OCI-LY1 (cell line): ENCODE measurements at regions not wholly inside any gene's neighbourhood (a gene's known extent, or its start where the extent isn't known, plus 50 kb on each side); places are given as distances from the start of the nearest gene placed in this dataset.
A peak's percentile ranks its signal among the peaks of the same experiment; 100 is the strongest.

ENCODE experiments used
- H2AFZ ChIP-seq: fragments of 200-600 bp; sonication (generic), shearing (Covaris generic); 2 replicates; pipeline ENCODE4 v1.6.0; 2014; ENCODE audit warnings: antibody characterized with exemption, mild to moderate bottlenecking, low read length
- H3F3A ChIP-seq: fragments of 200-600 bp; sonication (generic), shearing (Covaris generic); 2 replicates; pipeline ENCODE4 v1.6.0; 2014; ENCODE audit warnings: mild to moderate bottlenecking, antibody characterized with exemption, low read length, moderate library complexity; ENCODE audit not compliant: insufficient read depth
- H3K27ac ChIP-seq: fragments of 200-600 bp; sonication (generic); 2 replicates; pipeline ENCODE4 v1.5.1; 2014; ENCODE audit warnings: low read length, mixed run types, mild to moderate bottlenecking, low read depth; ENCODE audit not compliant: poor library complexity, severe bottlenecking
- H3K27me3 ChIP-seq: fragments of 200-600 bp; sonication (generic); 2 replicates; pipeline ENCODE4 v1.6.0; 2014; ENCODE audit warnings: antibody characterized with exemption, mild to moderate bottlenecking, low read length, moderate library complexity; ENCODE audit not compliant: insufficient read depth
- H3K36me3 ChIP-seq: fragments of 200-600 bp; sonication (generic); 2 replicates; pipeline ENCODE4 v1.6.1; 2014; ENCODE audit warnings: mild to moderate bottlenecking, antibody characterized with exemption, low read length, moderate library complexity, mixed read lengths; ENCODE audit not compliant: insufficient read depth
- H3K4me1 ChIP-seq: fragments of 200-600 bp; sonication (generic); 2 replicates; pipeline ENCODE4 v1.5.1; 2014; ENCODE audit warnings: mild to moderate bottlenecking, low read length, moderate library complexity; ENCODE audit not compliant: insufficient read depth, severe bottlenecking
- H3K4me2 ChIP-seq: fragments of 200-600 bp; sonication (generic), shearing (Covaris generic); 2 replicates; pipeline ENCODE4 v1.6.1; 2014; ENCODE audit warnings: low read length
- H3K4me3 ChIP-seq: fragments of 200-600 bp; sonication (generic); 2 replicates; pipeline ENCODE4 v1.5.1; 2014; ENCODE audit warnings: low read length, low read depth, mild to moderate bottlenecking, mixed read lengths; ENCODE audit not compliant: poor library complexity, severe bottlenecking
- H3K79me2 ChIP-seq: fragments of 200-600 bp; shearing (Covaris generic); 2 replicates; pipeline ENCODE4 v1.6.1; 2016; ENCODE audit warnings: mixed run types, low read length, mixed read lengths; ENCODE audit not compliant: insufficient read depth
- H3K9ac ChIP-seq: fragments of 200-600 bp; sonication (generic), shearing (Covaris generic); 2 replicates; pipeline ENCODE4 v1.6.1; 2014; ENCODE audit warnings: mild to moderate bottlenecking, low read length, mixed read lengths
- H3K9me2 ChIP-seq: fragments of 200-600 bp; sonication (generic), shearing (Covaris generic); 2 replicates; pipeline ENCODE4 v1.6.1; 2014; ENCODE audit warnings: low read depth, mild to moderate bottlenecking, low read length, mixed read lengths
- H3K9me3 ChIP-seq: fragments of 200-600 bp; shearing (Covaris generic); 2 replicates; pipeline ENCODE4 v1.6.1; 2014; ENCODE audit warnings: low read length, mixed read lengths
- H4K20me1 ChIP-seq: fragments of 200-600 bp; sonication (generic), shearing (Covaris generic); 2 replicates; pipeline ENCODE4 v1.6.0; 2016; ENCODE audit warnings: mild to moderate bottlenecking, low read length; ENCODE audit not compliant: insufficient read depth
- CTCF ChIP-seq: fragments of 200-600 bp; sonication (generic), shearing (Covaris generic); IDR thresholded peaks from 2 replicates; pipeline ENCODE4 v1.5.1; 2017; ENCODE audit warnings: mild to moderate bottlenecking, antibody characterized with exemption, low read length, moderate library complexity, mixed read lengths
- EZH2 ChIP-seq: fragments of 200-600 bp; sonication (generic), shearing (Covaris generic); IDR thresholded peaks from 2 replicates; pipeline ENCODE4 v1.8.0; 2017; ENCODE audit warnings: borderline replicate concordance, mixed run types, mild to moderate bottlenecking, antibody characterized with exemption, low read length, moderate library complexity, mixed read lengths

- Histone ChIP-seq H2AFZ (no peak overlapping the region), H3F3A (no peaks in the 10 kb centered on the region), H3K4me2 (no peak overlapping the region), H3K27ac (no peak overlapping the region), H4K20me1 (no peaks in the 10 kb centered on the region), H3K4me3 (no peak overlapping the region), H3K36me3 (peaks cover 4% of the 10 kb centered on the region; the same call in 1 of the 2 replicates), H3K4me1 (peaks cover 48% of the 10 kb centered on the region), H3K27me3 (no peaks in the 10 kb centered on the region), H3K79me2 (no peaks in the 10 kb centered on the region), H3K9me3 (0 out of 2 replicates have a peak, but pooled peaks cover 3% of the 10 kb centered on the region), H3K9ac (no peak overlapping the region), H3K9me2 (no peaks in the 10 kb centered on the region)
- TF ChIP-seq EZH2 (no peak), CTCF (no peak)
Measured at GRCh38 chrX:42952621-42953020, 174.7 kb upstream of the PPP1R2C start.

GRCh38 chrX:42954880-42955279 lies 176.9 kb upstream of the PPP1R2C start:
- Histone ChIP-seq H3K9ac (peak overlapping the region; percentile 44), H3K9me2 (no peaks in the 10 kb centered on the region), H4K20me1 (no peaks in the 10 kb centered on the region), H3K4me1 (peaks cover 41% of the 10 kb centered on the region), H3K9me3 (0 out of 2 replicates have a peak, but pooled peaks cover 3% of the 10 kb centered on the region), H3K36me3 (no peaks in the 10 kb centered on the region; the same call in 1 of the 2 replicates), H2AFZ (no peak overlapping the region), H3K4me3 (no peak overlapping the region), H3K27me3 (no peaks in the 10 kb centered on the region), H3K27ac (peak overlapping the region; percentile 95), H3K79me2 (no peaks in the 10 kb centered on the region), H3K4me2 (peak overlapping the region; percentile 34), H3F3A (no peaks in the 10 kb centered on the region)
- TF ChIP-seq EZH2 = no peak
- TF ChIP-seq CTCF = no peak

- Histone ChIP-seq H3K36me3 (no peaks in the 10 kb centered on the region; the same call in 1 of the 2 replicates), H3K4me2 (peak overlapping the region; percentile 34; the same call in 1 of the 2 replicates), H3K4me3 (no peak overlapping the region), H3K27me3 (no peaks in the 10 kb centered on the region), H3K4me1 (peaks cover 41% of the 10 kb centered on the region), H3K27ac (peak overlapping the region; percentile 95), H3K9me3 (0 out of 2 replicates have a peak, but pooled peaks cover 3% of the 10 kb centered on the region), H3F3A (no peaks in the 10 kb centered on the region), H2AFZ (no peak overlapping the region), H3K9ac (peak overlapping the region; percentile 44; the same call in 1 of the 2 replicates), H4K20me1 (no peaks in the 10 kb centered on the region), H3K9me2 (no peaks in the 10 kb centered on the region), H3K79me2 (no peaks in the 10 kb centered on the region)
- TF ChIP-seq EZH2 = no peak
- TF ChIP-seq CTCF = no peak
Measured at GRCh38 chrX:42955349-42955748, 177.4 kb upstream of the PPP1R2C start.
